GM19455 (cell line): ENCODE measurements at regions not wholly inside any gene's neighbourhood (a gene's known extent, or its start where the extent isn't known, plus 50 kb on each side); places are given as distances from the start of the nearest gene placed in this dataset.

ENCODE experiments used
- ATAC-seq: cut with Tn5 transposase; IDR thresholded peaks from one replicate; pipeline ENCODE4 v1.9.1; 2021; ENCODE audit not compliant: unreplicated experiment

DNA sequence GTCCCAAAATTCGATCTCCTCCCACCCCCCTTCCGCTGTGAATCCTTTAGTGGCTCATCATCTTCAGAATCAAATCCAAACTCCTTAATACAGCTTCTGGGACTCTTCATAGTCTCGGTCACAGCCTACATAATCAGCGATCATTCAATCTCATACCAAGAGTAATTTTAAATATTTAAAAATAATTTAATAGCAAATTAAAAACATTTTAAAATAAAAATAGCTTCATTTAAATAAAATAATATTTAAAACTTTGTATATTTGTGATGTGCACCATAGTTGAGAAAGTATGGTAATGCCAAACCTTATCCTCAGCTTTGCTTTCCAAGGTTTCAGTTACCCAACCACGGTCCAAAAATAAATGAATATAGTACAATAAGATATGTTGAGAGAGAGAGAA lies 70.0 kb upstream of the NR3C1 start:
- no peak for ATAC-seq

- no peak for ATAC-seq
These were observed 69.1 kb upstream of the NR3C1 start for GRCh38 chr5:143472576-143472975.

- no peak for ATAC-seq
These were observed 68.4 kb upstream of the NR3C1 start for GRCh38 chr5:143471666-143472464.

DNA sequence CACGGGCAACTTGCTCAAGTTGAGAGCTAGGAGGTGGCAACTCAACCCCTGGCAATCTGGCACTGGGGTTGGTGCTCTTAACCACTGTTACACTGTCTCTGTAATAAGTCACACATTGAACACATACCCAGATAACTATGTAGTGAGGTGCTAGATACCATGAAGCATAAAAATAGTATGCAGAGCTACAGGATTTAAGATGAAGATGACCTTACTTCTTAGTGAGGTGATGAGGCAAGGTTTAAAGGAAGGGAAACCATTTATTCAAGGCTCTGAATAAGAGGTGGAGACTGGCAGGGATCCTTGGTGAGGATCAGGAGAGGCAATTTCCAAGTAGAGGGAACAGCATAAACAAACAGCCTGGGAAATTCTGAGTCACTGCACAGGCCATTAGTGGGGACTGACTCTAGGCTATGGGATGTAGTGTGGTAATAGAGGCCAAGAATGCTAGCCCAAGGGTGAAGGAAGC lies 67.6 kb upstream of the NR3C1 start:
- ATAC-seq, result no peak

- no peak for ATAC-seq
These were observed 66.6 kb upstream of the NR3C1 start for GRCh38 chr5:143470120-143470519.

DNA sequence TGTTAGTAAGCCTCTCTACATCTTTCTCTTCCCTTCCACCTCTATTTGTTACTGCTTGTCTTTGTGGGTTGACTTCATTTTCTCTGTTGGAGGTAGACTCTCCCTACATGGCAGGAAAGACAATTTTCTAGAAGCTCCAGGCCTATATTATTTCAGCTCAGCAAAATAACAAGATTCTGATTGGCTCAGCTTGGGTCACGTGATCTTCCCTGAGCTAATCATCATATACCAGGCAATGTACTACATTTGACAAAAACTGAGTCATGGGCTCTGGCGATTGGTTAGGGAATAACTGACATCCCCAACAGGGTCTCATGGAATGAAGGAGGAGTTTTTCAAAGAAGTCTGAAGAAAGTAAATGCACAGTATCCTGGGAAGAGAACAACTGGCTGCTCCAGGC lies 65.6 kb upstream of the NR3C1 start:
- ATAC-seq, result no peak

DNA sequence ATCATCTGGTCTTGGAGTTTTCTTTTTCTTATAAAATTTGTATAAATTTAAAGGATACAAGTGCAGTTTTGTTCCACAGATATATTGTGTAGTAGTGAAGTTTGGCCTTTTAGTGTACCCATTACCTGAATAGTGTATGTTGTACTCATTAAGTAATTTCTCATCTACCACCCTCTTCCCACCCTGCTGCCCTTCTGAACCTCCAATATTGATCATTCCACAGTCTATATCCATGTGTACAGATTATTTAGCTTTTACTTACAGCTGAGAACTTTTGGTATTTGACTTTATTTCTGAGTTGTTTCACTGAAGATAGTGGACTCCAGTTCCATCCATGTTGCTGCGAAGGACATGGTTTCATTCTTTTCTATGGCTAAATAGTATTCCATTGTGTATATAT lies 63.1 kb upstream of the NR3C1 start:
- ATAC-seq, result no peak

DNA sequence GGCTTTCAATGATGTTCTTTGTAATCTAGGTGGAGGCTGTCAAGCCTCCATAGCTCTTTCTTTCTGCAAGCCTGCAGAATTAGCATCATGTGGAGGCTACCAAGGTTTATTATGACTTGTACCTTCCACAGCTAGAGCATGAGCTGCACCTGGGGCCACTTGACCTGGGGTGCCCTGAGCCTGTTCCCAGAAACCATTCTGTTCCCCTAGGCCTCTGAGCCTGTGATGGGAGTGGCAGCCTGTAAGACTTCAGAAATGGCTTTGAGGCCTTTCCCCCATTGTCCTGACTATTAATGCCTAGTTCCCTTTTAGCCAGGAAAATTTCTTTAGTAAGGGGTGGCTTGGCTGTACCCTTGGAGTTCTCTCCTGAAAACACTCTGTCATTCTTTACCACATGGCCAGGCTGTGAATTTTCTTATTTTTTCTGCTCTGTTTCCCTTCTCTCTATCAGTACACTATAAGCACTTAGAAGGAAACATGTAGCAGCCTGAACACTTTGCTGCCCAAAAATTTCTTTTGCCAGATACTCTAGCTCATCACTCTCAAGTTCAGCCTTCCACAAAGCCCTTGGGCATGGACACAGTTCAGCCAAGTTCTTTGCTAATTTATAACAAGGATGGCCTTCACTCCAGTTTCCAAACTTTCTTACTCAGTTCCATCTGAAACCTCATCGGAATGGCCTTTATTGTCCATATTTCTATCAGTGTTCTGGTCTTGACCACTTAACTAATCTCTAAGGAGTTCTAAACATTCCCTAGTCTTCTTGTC lies 61.4 kb upstream of the NR3C1 start:
- no peak for ATAC-seq

DNA sequence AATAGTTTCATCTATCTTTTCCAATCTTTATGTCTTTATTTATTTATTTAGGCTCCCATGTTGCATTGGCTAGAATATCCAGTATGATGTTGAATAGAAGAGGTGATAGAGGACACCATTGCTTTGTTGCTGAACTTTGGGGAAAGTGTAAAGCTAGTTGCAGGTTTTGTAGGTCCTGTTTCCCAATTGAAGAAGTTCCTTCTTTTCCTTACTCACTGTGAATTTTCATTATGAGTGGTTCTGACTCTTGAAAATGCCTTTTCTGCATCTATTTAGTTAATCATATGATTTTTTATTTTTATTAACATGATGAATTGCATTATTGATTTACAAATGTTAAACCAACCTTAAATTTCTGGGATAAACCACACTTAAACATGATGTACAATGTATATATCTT lies 58.9 kb upstream of the NR3C1 start:
- no peak for ATAC-seq

GRCh38 chr5:143459433-143459832 lies 55.9 kb upstream of the NR3C1 start:
- no peak for ATAC-seq

- ATAC-seq, result no peak
These were observed 53.6 kb upstream of the NR3C1 start for GRCh38 chr5:143456952-143457547.

GRCh38 chr5:143454936-143455516 lies 51.5 kb upstream of the NR3C1 start:
- no peak for ATAC-seq

GRCh38 chr5:143453720-143454119 lies 50.2 kb upstream of the NR3C1 start:
- no peak for ATAC-seq
